ENCODE measurements at regions not wholly inside any gene's neighbourhood (a gene's known extent, or its start where the extent isn't known, plus 50 kb on each side); places are given as distances from the start of the nearest gene placed in this dataset.
"Not testable (repeated sequence)": the region's sequence is repeated elsewhere in the genome, so short reads cannot be mapped to it uniquely, and the experiment has no call there.

DNA sequence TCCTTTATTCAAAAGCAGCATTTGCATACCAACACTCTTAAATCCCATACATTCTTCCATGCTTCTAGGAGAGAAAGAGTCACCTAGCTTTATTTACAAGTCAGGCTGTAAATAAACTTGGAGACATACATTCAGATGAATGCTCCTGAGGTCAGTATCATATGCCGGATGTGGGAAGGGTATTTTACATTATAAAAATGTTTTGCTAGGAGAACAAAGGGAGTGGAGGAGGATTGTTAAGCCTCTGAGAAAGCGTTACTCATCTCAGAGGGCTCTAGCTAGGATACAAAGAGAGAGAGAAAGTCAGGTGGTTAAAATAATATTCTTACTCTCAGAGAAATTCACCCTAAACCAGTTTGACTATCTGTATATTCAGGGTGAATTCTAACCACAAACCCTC lies 300.9 kb upstream of the NPSR1 start:
- no peaks in the 10 kb centered on the region for H3K27me3 Mint-ChIP-seq (ENCODE audit: unreplicated experiment)
- no peak overlapping the region for H3K27ac Mint-ChIP-seq (ENCODE audit: unreplicated experiment)
- TF ChIP-seq, protein P1, sequence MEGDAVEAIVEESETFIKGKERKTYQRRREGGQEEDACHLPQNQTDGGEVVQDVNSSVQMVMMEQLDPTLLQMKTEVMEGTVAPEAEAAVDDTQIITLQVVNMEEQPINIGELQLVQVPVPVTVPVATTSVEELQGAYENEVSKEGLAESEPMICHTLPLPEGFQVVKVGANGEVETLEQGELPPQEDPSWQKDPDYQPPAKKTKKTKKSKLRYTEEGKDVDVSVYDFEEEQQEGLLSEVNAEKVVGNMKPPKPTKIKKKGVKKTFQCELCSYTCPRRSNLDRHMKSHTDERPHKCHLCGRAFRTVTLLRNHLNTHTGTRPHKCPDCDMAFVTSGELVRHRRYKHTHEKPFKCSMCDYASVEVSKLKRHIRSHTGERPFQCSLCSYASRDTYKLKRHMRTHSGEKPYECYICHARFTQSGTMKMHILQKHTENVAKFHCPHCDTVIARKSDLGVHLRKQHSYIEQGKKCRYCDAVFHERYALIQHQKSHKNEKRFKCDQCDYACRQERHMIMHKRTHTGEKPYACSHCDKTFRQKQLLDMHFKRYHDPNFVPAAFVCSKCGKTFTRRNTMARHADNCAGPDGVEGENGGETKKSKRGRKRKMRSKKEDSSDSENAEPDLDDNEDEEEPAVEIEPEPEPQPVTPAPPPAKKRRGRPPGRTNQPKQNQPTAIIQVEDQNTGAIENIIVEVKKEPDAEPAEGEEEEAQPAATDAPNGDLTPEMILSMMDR (IDR thresholded peaks at IDR 0.05) = no peak
- peaks cover 9% of the 10 kb centered on the region for H3K4me1 Mint-ChIP-seq (ENCODE audit: unreplicated experiment)
- no peak overlapping the region for H3K4me3 Mint-ChIP-seq (ENCODE audit: unreplicated experiment)
- no peaks in the 10 kb centered on the region for H3K9me3 Mint-ChIP-seq (ENCODE audit: unreplicated experiment)
- no peaks in the 10 kb centered on the region for H3K36me3 Mint-ChIP-seq (ENCODE audit: unreplicated experiment)
- DNase-seq (ENCODE audit: extremely low spot score, unreplicated experiment) = no peak

DNA sequence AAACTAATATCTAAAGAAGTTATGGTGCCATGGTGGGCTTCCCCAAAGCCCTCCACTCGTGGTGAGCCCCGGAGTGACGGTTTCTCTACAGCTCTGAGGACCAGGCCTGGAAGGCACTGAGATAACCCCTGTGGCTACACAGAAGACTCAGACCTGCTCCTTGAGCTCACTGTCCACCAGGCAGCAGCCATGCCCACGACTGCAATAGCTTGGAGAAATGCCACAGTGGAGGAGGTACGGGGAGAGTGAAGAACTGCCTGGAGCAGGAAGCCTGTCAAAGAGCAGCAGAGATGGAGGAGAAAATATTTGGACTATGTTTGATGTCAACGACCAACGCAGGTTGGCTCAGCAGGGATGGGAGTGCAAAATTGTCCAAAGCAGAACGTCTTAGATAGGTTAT lies 300.1 kb upstream of the NPSR1 start:
- Mint-ChIP-seq H3K9me3 (ENCODE audit: unreplicated experiment) (no peaks in the 10 kb centered on the region), H3K4me3 (ENCODE audit: unreplicated experiment) (no peak overlapping the region), H3K27me3 (ENCODE audit: unreplicated experiment) (no peaks in the 10 kb centered on the region), H3K27ac (ENCODE audit: unreplicated experiment) (no peak overlapping the region), H3K4me1 (ENCODE audit: unreplicated experiment) (peaks cover 9% of the 10 kb centered on the region), H3K36me3 (ENCODE audit: unreplicated experiment) (no peaks in the 10 kb centered on the region)
- no peak for DNase-seq (ENCODE audit: extremely low spot score, unreplicated experiment)
- TF ChIP-seq, protein P1 (IDR thresholded peaks at IDR 0.05) = no peak

DNA sequence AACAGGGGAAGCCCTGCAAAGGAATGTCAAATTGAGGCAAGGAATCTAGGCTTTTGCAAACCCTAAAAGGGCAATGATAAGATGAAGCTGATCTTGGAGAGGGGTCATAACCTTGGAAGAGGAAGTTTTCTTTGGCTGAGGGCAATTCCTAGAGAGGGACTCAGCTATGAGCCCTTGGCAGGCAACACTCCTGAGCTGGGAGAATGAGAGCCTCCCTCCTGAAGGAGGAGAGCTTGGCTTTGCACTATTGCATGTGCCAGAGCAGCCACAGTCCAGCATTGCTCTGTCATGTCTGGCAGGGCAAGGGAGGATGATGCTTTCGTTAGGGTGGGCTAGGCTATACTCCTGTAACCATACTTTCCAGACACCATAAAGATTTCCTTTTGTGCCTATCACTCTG lies 299.4 kb upstream of the NPSR1 start:
- not testable (repeated sequence) for H3K36me3 Mint-ChIP-seq (ENCODE audit: unreplicated experiment); H3K4me3 Mint-ChIP-seq (ENCODE audit: unreplicated experiment); H3K27ac Mint-ChIP-seq (ENCODE audit: unreplicated experiment); H3K9me3 Mint-ChIP-seq (ENCODE audit: unreplicated experiment); DNase-seq (ENCODE audit: extremely low spot score, unreplicated experiment); H3K27me3 Mint-ChIP-seq (ENCODE audit: unreplicated experiment); H3K4me1 Mint-ChIP-seq (ENCODE audit: unreplicated experiment)

DNA sequence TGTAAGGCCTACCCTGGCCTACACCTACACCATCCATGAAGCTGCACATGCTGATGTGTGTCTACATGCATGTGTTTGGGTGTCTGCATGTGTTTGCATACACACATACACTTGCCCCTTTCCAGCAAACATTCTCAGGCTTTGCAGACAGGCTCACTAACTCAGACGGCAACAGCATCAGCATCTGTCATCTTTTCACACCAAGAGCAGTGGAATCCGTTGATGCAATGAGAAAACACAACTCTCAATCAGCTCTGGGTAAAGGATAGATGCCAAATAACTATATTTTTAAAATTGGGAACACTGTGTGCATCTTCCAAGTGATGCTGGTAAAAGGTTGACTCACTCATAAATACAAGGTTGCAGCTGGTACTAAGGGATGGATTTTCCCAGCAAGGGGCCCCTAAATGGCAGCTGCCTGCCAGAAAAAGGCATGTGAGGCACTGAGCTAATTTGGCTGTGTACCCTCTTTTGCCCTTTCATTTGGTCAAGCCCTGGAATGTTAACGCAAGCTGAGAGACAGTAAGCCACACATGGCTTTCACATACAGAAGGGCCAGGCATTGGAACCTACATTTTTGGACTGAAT lies 296.3 kb upstream of the NPSR1 start:
- Mint-ChIP-seq H3K36me3 (ENCODE audit: unreplicated experiment) (no peaks in the 10 kb centered on the region), H3K4me3 (ENCODE audit: unreplicated experiment) (no peak overlapping the region), H3K27me3 (ENCODE audit: unreplicated experiment) (no peaks in the 10 kb centered on the region), H3K4me1 (ENCODE audit: unreplicated experiment) (no peaks in the 10 kb centered on the region), H3K27ac (ENCODE audit: unreplicated experiment) (no peak overlapping the region), H3K9me3 (ENCODE audit: unreplicated experiment) (no peaks in the 10 kb centered on the region)
- TF ChIP-seq, protein P1 (IDR thresholded peaks at IDR 0.05) = no peak
- DNase-seq (ENCODE audit: extremely low spot score, unreplicated experiment) = no peak

DNA sequence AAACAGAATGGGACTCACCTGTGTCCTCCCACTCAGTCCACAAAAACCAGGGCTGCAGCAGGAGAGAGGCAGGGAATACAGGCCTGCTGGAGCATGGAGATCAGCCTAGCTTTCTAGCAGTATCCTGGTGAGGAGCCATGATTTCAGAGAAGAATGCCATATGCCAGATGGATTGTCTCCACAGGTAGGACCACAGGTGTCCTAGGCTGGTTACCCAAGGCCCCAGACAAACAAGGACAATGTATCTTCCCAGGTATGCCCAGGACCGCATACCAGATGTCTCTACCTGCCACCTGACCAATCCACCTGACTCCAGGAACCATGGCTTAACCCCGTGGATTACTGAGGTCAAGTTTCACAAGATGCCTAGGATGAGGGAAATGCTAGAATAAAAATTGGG lies 295.4 kb upstream of the NPSR1 start:
- no peak overlapping the region for H3K27ac Mint-ChIP-seq (ENCODE audit: unreplicated experiment)
- H3K4me3 Mint-ChIP-seq (ENCODE audit: unreplicated experiment) = no peak overlapping the region
- no peaks in the 10 kb centered on the region for H3K4me1 Mint-ChIP-seq (ENCODE audit: unreplicated experiment)
- H3K36me3 Mint-ChIP-seq (ENCODE audit: unreplicated experiment) = no peaks in the 10 kb centered on the region
- no peaks in the 10 kb centered on the region for H3K9me3 Mint-ChIP-seq (ENCODE audit: unreplicated experiment)
- H3K27me3 Mint-ChIP-seq (ENCODE audit: unreplicated experiment) = no peaks in the 10 kb centered on the region
- no peak for DNase-seq (ENCODE audit: extremely low spot score, unreplicated experiment)
- TF ChIP-seq, protein P1 (IDR thresholded peaks at IDR 0.05) = no peak

DNA sequence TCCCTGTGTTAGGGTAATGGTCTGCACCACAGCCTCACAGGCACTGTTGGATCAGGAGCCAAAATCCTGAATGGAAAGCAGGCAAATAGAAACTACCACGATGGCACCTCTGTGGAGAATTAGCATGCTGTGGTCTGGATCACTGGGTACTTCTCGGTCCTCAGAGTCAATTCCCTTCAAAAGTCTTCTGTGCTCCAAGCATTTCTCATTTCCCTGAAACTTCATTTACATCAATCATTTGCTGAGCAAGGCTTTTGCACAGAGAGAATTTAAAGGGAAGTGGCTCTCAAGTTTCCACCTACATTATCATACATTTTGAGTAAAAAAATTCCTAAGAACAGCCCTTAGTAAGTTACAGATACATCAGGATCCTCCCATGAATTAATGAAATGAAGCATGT lies 293.9 kb upstream of the NPSR1 start:
- no peak for DNase-seq (ENCODE audit: extremely low spot score, unreplicated experiment)
- no peak overlapping the region for H3K4me3 Mint-ChIP-seq (ENCODE audit: unreplicated experiment)
- H3K4me1 Mint-ChIP-seq (ENCODE audit: unreplicated experiment) = no peaks in the 10 kb centered on the region
- no peaks in the 10 kb centered on the region for H3K9me3 Mint-ChIP-seq (ENCODE audit: unreplicated experiment)
- H3K27me3 Mint-ChIP-seq (ENCODE audit: unreplicated experiment) = no peaks in the 10 kb centered on the region
- TF ChIP-seq, protein P1 (IDR thresholded peaks at IDR 0.05) = no peak
- H3K27ac Mint-ChIP-seq (ENCODE audit: unreplicated experiment) = no peak overlapping the region
- H3K36me3 Mint-ChIP-seq (ENCODE audit: unreplicated experiment) = no peaks in the 10 kb centered on the region
